Lower leg skin (tissue), 3 donors: ENCODE measurements at regions not wholly inside any gene's neighbourhood (a gene's known extent, or its start where the extent isn't known, plus 50 kb on each side); places are given as distances from the start of the nearest gene placed in this dataset.

Source experiments
- CTCF ChIP-seq, 3 donors: fragments of 450-650 bp; IDR thresholded peaks; one replicate each; pipeline ENCODE4 v1.5.1; 2016; ENCODE audit warnings: antibody characterized with exemption in 3 of 3, mild to moderate bottlenecking in 3 of 3, moderate library complexity in 2 of 3
- POLR2A ChIP-seq, 2 donors: fragments of 450-650 bp; IDR thresholded peaks; one replicate each; pipeline ENCODE4 v1.6.1; 2016 to 2017; ENCODE audit warnings: antibody characterized with exemption in 2 of 2, mild to moderate bottlenecking in 1 of 2, moderate library complexity in 1 of 2

DNA sequence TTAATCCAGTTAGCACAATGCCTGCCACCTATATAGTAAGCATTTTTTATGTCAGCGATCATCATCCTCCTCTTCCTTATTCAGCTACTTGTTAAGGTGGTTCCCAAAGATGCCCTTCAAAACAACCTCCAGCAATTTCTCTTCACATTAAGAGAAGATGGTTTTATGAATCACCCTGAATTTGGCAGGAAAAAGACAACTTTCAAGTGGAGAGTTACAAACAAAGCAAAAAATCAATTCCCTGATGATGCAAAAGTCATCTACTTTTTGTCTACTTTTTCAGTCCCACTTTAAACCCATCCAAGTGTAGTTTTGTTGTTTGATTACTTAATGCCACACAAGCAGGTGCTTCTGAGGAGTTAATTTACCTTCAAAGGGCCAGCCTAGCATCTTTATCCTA, 139.1 kb upstream of the SERP2 start:
- TF ChIP-seq POLR2A (IDR thresholded peaks at IDR 0.05): no peak
- no peak for TF ChIP-seq CTCF (IDR thresholded peaks at IDR 0.05)
